HG02885 (cell line): ENCODE measurements at regions not wholly inside any gene's neighbourhood (a gene's known extent, or its start where the extent isn't known, plus 50 kb on each side); places are given as distances from the start of the nearest gene placed in this dataset.

Source experiments
- ATAC-seq: cut with Tn5 transposase; IDR thresholded peaks from one replicate; pipeline ENCODE4 v1.9.1; 2021; ENCODE audit warnings: mild to moderate bottlenecking; ENCODE audit not compliant: unreplicated experiment, poor library complexity

DNA sequence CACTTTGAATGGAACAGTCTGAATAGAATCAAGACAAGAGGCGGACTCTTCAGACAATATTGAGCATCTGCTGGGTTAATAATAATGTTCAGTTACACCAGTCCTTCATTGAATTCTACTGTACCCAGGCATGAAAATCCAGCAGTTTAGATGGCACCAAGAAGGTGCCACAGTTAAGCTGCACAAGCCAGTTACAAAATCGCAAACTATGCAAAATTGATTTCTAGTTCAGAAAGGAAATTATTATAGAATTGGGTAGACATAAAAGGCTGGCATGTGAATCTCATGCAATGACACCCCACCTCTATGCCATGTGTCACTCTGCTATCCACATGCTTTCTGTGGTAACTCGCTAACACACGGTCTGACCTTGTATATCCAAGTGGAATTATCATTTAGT lies 105.8 kb upstream of the VCX3A start:
- ATAC-seq = no peak

DNA sequence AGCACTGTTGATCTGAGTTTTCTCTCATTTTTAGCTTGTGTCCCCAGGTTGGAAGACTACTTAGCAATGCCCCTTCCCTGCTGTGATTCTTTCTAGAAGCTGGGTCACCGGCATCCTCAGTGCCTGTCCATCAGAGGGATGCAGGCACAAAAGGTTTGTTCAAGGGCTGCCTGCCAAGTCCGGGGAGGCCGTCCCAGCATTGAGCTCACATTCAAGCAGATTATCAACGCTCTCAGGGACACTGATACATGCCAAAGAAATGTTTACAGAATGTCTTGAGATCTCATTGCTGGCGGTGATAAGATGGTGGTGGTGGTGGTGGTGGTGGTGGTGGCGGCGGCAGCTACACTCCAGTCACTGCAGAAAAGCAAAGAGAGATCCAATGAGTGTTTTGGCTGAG lies 79.6 kb upstream of the VCX3A start:
- no peak for ATAC-seq

DNA sequence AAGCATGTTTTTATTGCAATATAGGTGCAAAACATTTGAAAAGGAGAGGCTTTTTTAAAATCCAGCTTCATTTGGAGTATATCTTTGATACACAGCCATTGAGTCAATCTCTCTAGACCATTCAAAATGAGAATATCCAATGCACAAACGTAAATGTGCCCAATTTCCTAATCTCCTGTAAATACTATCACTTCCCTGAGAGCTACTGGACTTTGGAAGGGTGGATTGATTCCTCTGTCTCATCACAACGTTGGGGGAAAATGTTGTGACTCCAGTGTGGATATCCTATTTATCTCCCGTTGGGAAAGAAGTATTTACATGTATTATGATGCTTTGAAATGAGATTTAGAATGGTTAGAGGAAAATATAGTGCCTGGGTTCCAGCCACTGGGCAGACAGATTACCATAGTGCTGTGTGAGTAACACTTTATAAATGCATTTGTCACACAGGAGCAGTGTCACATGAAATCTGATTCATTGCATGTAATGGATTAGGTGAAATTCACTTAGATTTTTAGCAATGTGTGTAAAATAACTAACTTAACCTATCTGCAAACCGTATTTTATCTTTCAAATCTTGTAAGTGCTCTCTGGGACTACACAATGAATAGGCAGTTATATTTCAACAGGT lies 64.4 kb upstream of the VCX3A start:
- no peak for ATAC-seq
